Panc1 (cell line): ENCODE measurements at regions not wholly inside any gene's neighbourhood (a gene's known extent, or its start where the extent isn't known, plus 50 kb on each side); places are given as distances from the start of the nearest gene placed in this dataset.

ENCODE experiments used
- ATAC-seq: fragments of 200-7000 bp; cut with Tn5 transposase; 2 replicates; pipeline ENCODE4 v1.9.1; 2020; ENCODE audit warnings: mild to moderate bottlenecking, moderate library complexity
- BruUV-seq: library from RNA; stranded (reverse); fragments of 400-500 nt; replicated peaks from 2 replicates; lab custom pipeline; 2021; lab: Mats Ljungman, UMichigan
- CTCF ChIA-PET: fragments of 300-600 bp; sonication (Branson Sonifier 250); formaldehyde crosslinking; loops from one replicate; lab custom pipeline; 2022; ENCODE audit warnings: antibody characterized with exemption; lab: Charles Lee
- POLR2A ChIA-PET: fragments of 300-600 bp; sonication (Branson Sonifier 250); formaldehyde crosslinking; loops from one replicate; lab custom pipeline; 2022; ENCODE audit warnings: antibody characterized with exemption; lab: Charles Lee
- DNase-seq: peaks from one replicate; pipeline ENCODE4 v3.0.0-alpha.2; 2010; ENCODE audit warnings: low read depth, low spot score
- H3K27ac ChIP-seq: 2 replicates; pipeline ENCODE4 v1.5.1; 2011; ENCODE audit warnings: mild to moderate bottlenecking, low read length, inconsistent platforms
- H3K27me3 ChIP-seq: fragments of 200-500 bp; sonication (Bioruptor generic); 2 replicates; pipeline ENCODE4 v1.6.0; 2014; ENCODE audit warnings: low read length, inconsistent platforms; ENCODE audit not compliant: control insufficient read depth, insufficient read depth
- H3K36me3 ChIP-seq: fragments of 200-500 bp; sonication (Bioruptor generic); 2 replicates; pipeline ENCODE4 v1.5.1; 2014; ENCODE audit warnings: inconsistent platforms, mild to moderate bottlenecking, low read length, moderate library complexity; ENCODE audit not compliant: control insufficient read depth, insufficient read depth
- H3K4me1 ChIP-seq: 2 replicates; pipeline ENCODE4 v1.5.1; 2011; ENCODE audit warnings: inconsistent platforms, mild to moderate bottlenecking, low read length, moderate library complexity; ENCODE audit not compliant: control insufficient read depth, insufficient read depth
- H3K4me3 ChIP-seq, 2 experiments: 2 replicates each; pipeline ENCODE4 v1.5.1; 2011 to 2012; ENCODE audit warnings: low read depth in 2 of 2, low read length in 2 of 2, mild to moderate bottlenecking in 2 of 2, inconsistent platforms in 1 of 2, moderate library complexity in 1 of 2
- H3K9me3 ChIP-seq: fragments of 200-500 bp; sonication (Bioruptor generic); 2 replicates; pipeline ENCODE4 v1.5.1; 2014; ENCODE audit warnings: low read depth, mild to moderate bottlenecking, inconsistent platforms, low read length, moderate library complexity; ENCODE audit not compliant: control insufficient read depth, insufficient read depth
- CTCF ChIP-seq: fragments of 450-650 bp; IDR thresholded peaks from 2 replicates; pipeline ENCODE4 v1.5.1; 2017; ENCODE audit warnings: mild to moderate bottlenecking
- POLR2AphosphoS5 ChIP-seq: IDR thresholded peaks from 2 replicates; pipeline ENCODE4 v1.6.1; 2012; ENCODE audit warnings: mild to moderate bottlenecking, low read depth, low read length, moderate library complexity
- REST ChIP-seq, 2 experiments: IDR thresholded peaks; 2 replicates each; pipeline ENCODE4 v1.6.1; 2011 to 2012; ENCODE audit warnings: low read depth in 2 of 2, control low read depth in 1 of 2, low read length in 1 of 2, mild to moderate bottlenecking in 1 of 2, moderate library complexity in 1 of 2; ENCODE audit not compliant: insufficient read depth in 1 of 2
- SIN3A ChIP-seq: IDR thresholded peaks from 2 replicates; pipeline ENCODE4 v1.6.1; 2012; ENCODE audit warnings: low read depth, mild to moderate bottlenecking, low read length, moderate library complexity, borderline replicate concordance; ENCODE audit not compliant: insufficient read depth
- TCF7L2 ChIP-seq: IDR thresholded peaks from 2 replicates; pipeline ENCODE4 v1.6.1; 2011; ENCODE audit warnings: mild to moderate bottlenecking, low read depth, low read length, inconsistent platforms
- in situ Hi-C: cut with HindIII; loops from 2 replicates; pipeline ENCODE4 v1.10.0; 2016; ENCODE audit warnings: low sequenced_read_pairs, low pct_unique_long_range_greater_than_20kb
- intact Hi-C: fragments of 100-400 bp; cut with micrococcal nuclease; formaldehyde crosslinking; loops from one replicate; pipeline ENCODE4 v1.10.0; 2022; ENCODE audit not compliant: unreplicated experiment

GRCh38 chr4:180652533-180652932, 1590.7 kb upstream of the TENM3 start:
- in situ Hi-C loops, result no loop called here
- POLR2A ChIA-PET, result no interaction called here
- BruUV-seq, result no TSS peak

GRCh38 chr4:180655886-180656285, 1587.3 kb upstream of the TENM3 start:
- in situ Hi-C loops, result no loop called here
- CTCF ChIA-PET, result no interaction called here
- BruUV-seq, result no TSS peak

More at GRCh38 chr4:180652533-180652932, 1590.7 kb upstream of the TENM3 start:
- no peak for DNase-seq
- Histone ChIP-seq H3K36me3 (no peaks in the 10 kb centered on the region), H3K9me3 (no peaks in the 10 kb centered on the region), H3K27ac (no peak overlapping the region), H3K4me1 (no peaks in the 10 kb centered on the region), H3K27me3 (no peaks in the 10 kb centered on the region), H3K4me3 (no peak overlapping the region)
- no peak for ATAC-seq
- intact Hi-C loops, result no loop called here
- CTCF ChIA-PET, result no interaction called here
- no peak for TF ChIP-seq CTCF
- no peak for TF ChIP-seq SIN3A
- no peak for TF ChIP-seq REST (IDR thresholded peaks at IDR 0.05; ENCODE audit: insufficient read depth in 1 of 2, low read depth in 2 of 2, low read length in 1 of 2)
- TF ChIP-seq POLR2AphosphoS5, result no peak
- no peak for TF ChIP-seq TCF7L2

More at GRCh38 chr4:180655886-180656285, 1587.3 kb upstream of the TENM3 start:
- Histone ChIP-seq H3K9me3 (no peaks in the 10 kb centered on the region), H3K27ac (no peak overlapping the region), H3K27me3 (no peaks in the 10 kb centered on the region), H3K4me1 (no peaks in the 10 kb centered on the region), H3K4me3 (no peak overlapping the region), H3K36me3 (no peaks in the 10 kb centered on the region)
- intact Hi-C loops, result no loop called here
- DNase-seq (no peak), ATAC-seq (no peak)
- POLR2A ChIA-PET, result no interaction called here
- TF ChIP-seq TCF7L2 (no peak), SIN3A (no peak), REST (IDR thresholded peaks at IDR 0.05; ENCODE audit: insufficient read depth in 1 of 2, low read depth in 2 of 2, low read length in 1 of 2) (no peak), POLR2AphosphoS5 (no peak), CTCF (no peak)
